ENCODE measurements at regions not wholly inside any gene's neighbourhood (a gene's known extent, or its start where the extent isn't known, plus 50 kb on each side); places are given as distances from the start of the nearest gene placed in this dataset.

DNA sequence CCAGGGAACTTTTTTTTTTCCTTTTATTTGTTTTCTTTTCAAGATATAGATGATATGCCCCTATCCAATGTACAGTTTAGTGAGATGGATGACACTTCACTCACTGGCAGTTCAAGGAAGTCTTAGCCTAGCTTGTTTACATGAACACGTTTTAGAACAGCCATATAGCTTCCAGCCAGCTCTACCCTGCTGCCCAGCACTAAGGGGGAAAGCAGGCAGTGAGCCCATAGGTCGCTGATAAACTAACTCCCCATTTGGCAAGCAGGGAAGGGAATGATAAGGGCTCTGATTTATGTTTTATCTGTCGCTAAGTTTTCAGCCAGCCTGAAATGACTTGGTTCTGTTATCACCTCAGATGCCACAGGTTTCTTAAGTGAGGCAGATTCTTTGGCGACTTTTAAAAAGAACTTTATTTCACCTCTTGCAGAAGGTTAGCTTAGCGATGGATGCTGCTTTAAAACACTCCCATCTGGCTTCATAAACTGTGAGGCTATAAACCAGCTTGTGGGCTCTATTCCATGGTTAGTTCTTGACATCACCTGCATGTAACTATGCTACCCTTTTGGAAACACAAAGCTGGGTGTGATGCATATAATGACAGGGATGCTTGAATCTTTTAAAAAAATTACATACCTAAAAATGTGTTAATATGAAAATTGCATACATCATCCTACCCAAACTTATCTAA lies 348.4 kb downstream of the FBXO8 start:
- TF ChIP-seq, protein P1, sequence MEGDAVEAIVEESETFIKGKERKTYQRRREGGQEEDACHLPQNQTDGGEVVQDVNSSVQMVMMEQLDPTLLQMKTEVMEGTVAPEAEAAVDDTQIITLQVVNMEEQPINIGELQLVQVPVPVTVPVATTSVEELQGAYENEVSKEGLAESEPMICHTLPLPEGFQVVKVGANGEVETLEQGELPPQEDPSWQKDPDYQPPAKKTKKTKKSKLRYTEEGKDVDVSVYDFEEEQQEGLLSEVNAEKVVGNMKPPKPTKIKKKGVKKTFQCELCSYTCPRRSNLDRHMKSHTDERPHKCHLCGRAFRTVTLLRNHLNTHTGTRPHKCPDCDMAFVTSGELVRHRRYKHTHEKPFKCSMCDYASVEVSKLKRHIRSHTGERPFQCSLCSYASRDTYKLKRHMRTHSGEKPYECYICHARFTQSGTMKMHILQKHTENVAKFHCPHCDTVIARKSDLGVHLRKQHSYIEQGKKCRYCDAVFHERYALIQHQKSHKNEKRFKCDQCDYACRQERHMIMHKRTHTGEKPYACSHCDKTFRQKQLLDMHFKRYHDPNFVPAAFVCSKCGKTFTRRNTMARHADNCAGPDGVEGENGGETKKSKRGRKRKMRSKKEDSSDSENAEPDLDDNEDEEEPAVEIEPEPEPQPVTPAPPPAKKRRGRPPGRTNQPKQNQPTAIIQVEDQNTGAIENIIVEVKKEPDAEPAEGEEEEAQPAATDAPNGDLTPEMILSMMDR (IDR thresholded peaks at IDR 0.05): no peak
- TF ChIP-seq POLR2A (IDR thresholded peaks at IDR 0.05): no peak

Measured in right lobe of liver (tissue), 4 donors.